Vagina (tissue), 2 donors: ENCODE measurements at regions not wholly inside any gene's neighbourhood (a gene's known extent, or its start where the extent isn't known, plus 50 kb on each side); places are given as distances from the start of the nearest gene placed in this dataset.

ENCODE experiments used
- CTCF ChIP-seq, 3 experiments: fragments of 450-650 bp in 2 of 3; fragments of 200-600 bp in 1 of 3; sonication (generic) in 1 of 3; IDR thresholded peaks; one replicate each; pipeline ENCODE4 v1.5.1; 2017 to 2019; ENCODE audit warnings: antibody characterized with exemption in 3 of 3, mild to moderate bottlenecking in 2 of 3, moderate library complexity in 2 of 3
- POLR2A ChIP-seq, 2 donors: fragments of 450-650 bp; IDR thresholded peaks; one replicate each; pipeline ENCODE4 v1.6.1; 2017; ENCODE audit warnings: antibody characterized with exemption in 2 of 2, mild to moderate bottlenecking in 2 of 2, moderate library complexity in 2 of 2
- POLR2AphosphoS5 ChIP-seq, 2 donors: sonication (generic); formaldehyde crosslinking; IDR thresholded peaks; one replicate each; pipeline ENCODE4 v1.9.0; 2017; ENCODE audit warnings: antibody characterized with exemption in 2 of 2, mild to moderate bottlenecking in 2 of 2, low read depth in 1 of 2; ENCODE audit not compliant: insufficient read depth in 1 of 2

GRCh38 chr7:25933921-25934320 is 218.1 kb upstream of the NFE2L3 start:
- TF ChIP-seq POLR2AphosphoS5 (IDR thresholded peaks at IDR 0.05; ENCODE audit: insufficient read depth in 1 of 2, low read depth in 1 of 2) (no peak), CTCF (IDR thresholded peaks at IDR 0.05) (no peak), POLR2A (IDR thresholded peaks at IDR 0.05) (no peak)
